ENCODE measurements at regions not wholly inside any gene's neighbourhood (a gene's known extent, or its start where the extent isn't known, plus 50 kb on each side); places are given as distances from the start of the nearest gene placed in this dataset.
"Not testable (repeated sequence)": the region's sequence is repeated elsewhere in the genome, so short reads cannot be mapped to it uniquely, and the experiment has no call there.

DNA sequence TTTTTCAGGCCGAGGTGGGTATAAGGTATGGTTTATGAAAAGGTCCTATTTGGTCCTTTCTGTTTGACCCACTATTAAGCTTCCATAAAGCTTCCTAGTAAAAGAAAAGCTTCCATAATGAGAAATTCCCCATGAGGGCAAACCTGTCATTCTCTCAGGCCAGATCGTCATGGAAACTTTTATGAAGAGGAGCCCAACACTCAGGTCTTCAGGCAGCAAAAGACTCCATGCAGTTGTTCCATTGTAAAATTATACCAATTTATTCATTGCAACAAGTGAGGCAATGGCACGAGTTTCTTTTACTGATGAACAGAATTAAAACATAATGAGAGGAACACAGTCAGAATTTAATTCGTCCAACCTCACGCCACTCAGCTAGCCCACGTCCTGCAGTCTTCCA is 188.6 kb downstream of the MTERF1 start:
- WGBS, 10 experiments: 33 to 100% (median 55%) methylated on average over 1 to 6 of the region's 6 CpGs; no CpG with 5 or more reads in 1 of the 10 experiments
- Histone ChIP-seq H3K27ac (no peak overlapping the region), H3K4me3 (no peak overlapping the region), H3K4me1 (replicated peaks in 1 of 2) (peaks cover 13 to 24% of the 10 kb centered on the region in 2 donors)
- in situ Hi-C loops (cut with MboI; ENCODE audit: low pct_unique_long_range_greater_than_20kb in 2 of 9, low sequenced_read_pairs in 9 of 9, unreplicated experiment in 9 of 9): no loop called here
- ATAC-seq (replicated peaks in 6 of 8): peak in 5 of 8 experiments; percentile 23 to 64 (median 58)

DNA sequence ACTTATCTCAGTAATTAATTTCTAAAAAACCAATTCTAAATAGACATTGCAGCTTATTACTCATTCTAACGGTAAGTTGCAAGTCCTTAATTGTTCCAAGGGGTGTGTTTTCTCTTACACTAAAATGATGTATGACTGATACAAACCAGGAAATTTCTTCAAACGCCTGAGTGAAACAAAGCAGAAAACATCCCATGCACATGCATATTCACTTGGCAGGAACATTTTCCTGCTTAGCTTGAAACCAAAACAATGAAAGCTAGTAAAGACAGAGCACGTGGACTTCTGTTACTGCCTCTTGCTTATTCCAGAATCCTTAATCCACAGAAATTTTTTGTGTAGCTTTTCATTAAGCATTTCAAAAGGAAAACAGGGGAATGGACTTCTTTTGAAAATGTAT is 187.7 kb downstream of the MTERF1 start:
- peaks cover 13 to 24% of the 10 kb centered on the region in 2 donors for H3K4me1 ChIP-seq (replicated peaks in 1 of 2)
- no peak overlapping the region for H3K4me3 ChIP-seq
- ATAC-seq (replicated peaks in 6 of 8): peak; percentile 24 to 92 (median 60)
- WGBS, 10 experiments: 0 to 54% (median 11%) methylated on average over 1 to 3 of the region's 3 CpGs
- in situ Hi-C loops (cut with MboI; ENCODE audit: low pct_unique_long_range_greater_than_20kb in 2 of 9, low sequenced_read_pairs in 9 of 9, unreplicated experiment in 9 of 9): no loop called here
- peak overlapping the region in 1 of 2 donors; percentile 29 for H3K27ac ChIP-seq

DNA sequence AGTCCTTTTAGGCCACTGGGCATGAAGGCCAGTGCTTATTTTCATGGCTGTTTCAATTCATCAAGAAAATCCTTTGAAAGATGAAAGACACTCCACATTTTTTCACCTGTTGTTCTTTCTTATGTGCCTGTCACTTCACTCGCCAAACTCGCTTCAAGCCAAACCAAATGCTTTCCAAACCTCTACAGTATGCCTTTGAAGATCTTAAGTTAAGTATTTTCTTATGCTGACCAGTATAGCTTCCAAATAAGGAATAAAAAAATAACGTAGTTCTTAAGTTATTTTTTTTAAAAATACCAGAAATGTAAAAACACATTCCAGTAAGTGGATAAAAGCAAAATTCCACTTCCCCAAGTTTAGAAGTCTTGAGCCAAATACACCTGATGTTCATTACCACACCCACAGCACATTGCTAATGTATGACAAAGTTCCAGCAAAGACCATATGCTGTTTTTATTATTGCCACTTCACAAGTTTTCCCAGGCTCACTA is 186.1 kb downstream of the MTERF1 start:
- no peak overlapping the region for H3K4me3 ChIP-seq
- 0 to 92% (median 72%) methylated on average over 1 to 3 of the region's 3 CpGs; no CpG with 5 or more reads in 1 of the 10 experiments for WGBS, 10 experiments
- H3K4me1 ChIP-seq (replicated peaks in 1 of 2): peaks cover 13 to 24% of the 10 kb centered on the region in 2 donors
- in situ Hi-C loops (cut with MboI; ENCODE audit: low pct_unique_long_range_greater_than_20kb in 2 of 9, low sequenced_read_pairs in 9 of 9, unreplicated experiment in 9 of 9): no loop called here
- H3K27ac ChIP-seq: no peak overlapping the region
- ATAC-seq (replicated peaks in 6 of 8): peak in 2 of 8 experiments; percentile 59 to 64

DNA sequence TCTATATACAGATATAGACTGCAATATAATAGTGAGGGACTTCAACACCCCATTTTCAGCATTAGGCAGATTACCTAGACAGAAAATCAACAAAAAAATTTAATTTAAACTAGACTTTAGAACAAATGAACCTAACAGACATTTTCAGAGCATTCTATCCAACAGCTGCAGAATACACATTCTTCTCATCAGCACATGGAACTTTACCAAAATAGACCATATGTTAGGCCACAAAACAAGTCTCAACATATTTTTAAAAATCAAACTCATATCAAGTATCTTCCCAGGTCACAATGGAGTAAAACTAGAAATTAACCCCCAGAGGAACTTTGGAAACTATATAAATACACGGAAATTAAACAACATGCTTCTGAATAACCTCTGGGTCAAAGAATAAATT is 169.6 kb downstream of the MTERF1 start:
- Histone ChIP-seq H3K27ac (no peak overlapping the region), H3K4me1 (replicated peaks in 1 of 2) (no peaks in the 10 kb centered on the region), H3K4me3 (no peak overlapping the region)
- no peak for ATAC-seq (replicated peaks in 6 of 8)
- 0 to 100% (median 78%) methylated on average over 1 of the region's 1 CpG for WGBS, 10 experiments
- in situ Hi-C loops (cut with MboI; ENCODE audit: low pct_unique_long_range_greater_than_20kb in 2 of 9, low sequenced_read_pairs in 9 of 9, unreplicated experiment in 9 of 9): no loop called here

DNA sequence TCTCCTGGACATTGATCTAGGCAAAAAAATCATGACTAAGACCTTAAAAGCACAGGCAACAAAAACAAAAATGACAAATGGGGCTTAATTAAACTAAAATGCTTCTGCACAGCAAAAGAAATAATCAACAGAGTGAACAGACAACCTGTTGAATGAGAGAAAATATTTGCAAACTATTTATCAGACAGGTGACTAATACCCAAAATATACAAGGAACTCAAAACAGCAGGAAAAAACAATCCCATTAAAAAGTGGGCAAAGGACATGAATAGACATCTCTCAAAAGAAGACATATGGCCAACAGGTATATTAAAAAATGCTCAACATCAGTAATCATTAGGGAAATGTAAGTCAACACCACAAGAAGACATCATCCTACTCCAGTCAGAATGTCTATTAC is 166.8 kb downstream of the MTERF1 start:
- Histone ChIP-seq H3K4me1 (replicated peaks in 1 of 2) (peaks cover 0 to 5% of the 10 kb centered on the region in 2 donors), H3K4me3 (no peak overlapping the region), H3K27ac (no peak overlapping the region)
- ATAC-seq (replicated peaks in 6 of 8): no peak
- in situ Hi-C loops (cut with MboI; ENCODE audit: low pct_unique_long_range_greater_than_20kb in 2 of 9, low sequenced_read_pairs in 9 of 9, unreplicated experiment in 9 of 9): no loop called here

DNA sequence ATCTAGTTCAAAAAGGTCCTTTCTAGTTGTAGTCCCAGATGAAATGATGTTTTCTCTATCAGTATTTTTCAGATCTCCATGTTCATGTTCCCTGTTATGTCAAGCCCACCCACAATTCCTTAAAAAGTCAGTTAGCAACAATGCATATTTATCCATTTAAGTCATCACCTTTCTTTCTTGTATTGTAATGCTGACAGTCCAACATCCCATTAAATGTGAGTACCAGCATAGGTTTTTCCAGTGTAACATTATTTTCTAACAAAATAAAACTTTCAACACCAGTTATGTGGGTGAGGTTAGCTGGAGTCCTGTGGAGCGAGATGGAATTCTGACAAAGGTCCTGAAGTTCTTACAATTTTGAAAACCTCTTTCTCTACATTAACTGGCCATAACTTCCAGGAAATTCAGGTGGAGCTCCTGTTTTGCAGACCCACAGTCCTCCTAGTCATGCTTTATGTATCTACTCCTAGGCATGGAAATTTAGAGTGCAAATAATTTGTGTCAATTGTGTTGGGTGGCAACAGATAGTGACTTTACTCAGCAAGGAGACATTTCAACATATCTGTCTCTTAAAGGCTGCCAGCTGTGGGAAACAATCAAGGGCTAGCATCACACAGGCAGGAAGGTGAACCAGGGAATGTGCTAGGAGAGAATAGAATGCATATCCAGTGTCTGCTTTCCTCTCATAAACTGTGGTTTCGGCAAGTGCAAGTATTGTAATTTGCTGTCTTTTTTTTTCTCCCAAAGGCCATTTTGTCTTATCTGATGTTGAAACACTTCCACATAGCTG is 162.6 kb downstream of the MTERF1 start:
- H3K4me1 ChIP-seq (replicated peaks in 1 of 2): peaks cover 0 to 8% of the 10 kb centered on the region in 2 donors
- 53 to 100% (median 89%) methylated on average over 1 to 2 of the region's 2 CpGs; no CpG with 5 or more reads in 2 of the 10 experiments for WGBS, 10 experiments
- no peak overlapping the region for H3K27ac ChIP-seq
- peak in 2 of 8 experiments; percentile 78 to 79 for ATAC-seq (replicated peaks in 6 of 8)
- in situ Hi-C loops (cut with MboI; ENCODE audit: low pct_unique_long_range_greater_than_20kb in 2 of 9, low sequenced_read_pairs in 9 of 9, unreplicated experiment in 9 of 9): no loop called here
- no peak overlapping the region for H3K4me3 ChIP-seq

DNA sequence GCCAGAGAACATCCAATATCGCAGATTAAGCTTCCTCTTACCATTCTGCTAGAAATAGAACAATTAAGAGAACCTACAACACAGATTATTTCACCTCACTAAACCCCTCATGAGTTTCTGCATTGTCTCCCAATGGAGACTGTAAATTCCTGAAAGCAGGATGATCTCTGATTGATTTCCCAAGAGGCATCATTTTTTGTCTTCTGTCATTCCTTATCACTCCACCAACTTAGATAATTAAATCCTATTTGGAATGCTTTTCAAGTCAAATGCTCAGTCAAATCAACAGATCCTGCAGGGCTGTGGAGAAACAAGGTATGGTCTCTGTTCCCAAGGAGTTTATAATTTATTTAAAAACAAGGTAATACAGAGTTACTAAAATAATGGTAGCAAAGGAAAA is 161.5 kb downstream of the MTERF1 start:
- in situ Hi-C loops (cut with MboI; ENCODE audit: low pct_unique_long_range_greater_than_20kb in 2 of 9, low sequenced_read_pairs in 9 of 9, unreplicated experiment in 9 of 9): no loop called here
- H3K27ac ChIP-seq: no peak overlapping the region
- WGBS, 10 experiments: 0 to 100% (median 56%) methylated on average over 1 of the region's 1 CpG; no CpG with 5 or more reads in 2 of the 10 experiments
- H3K4me3 ChIP-seq: no peak overlapping the region
- no peak for ATAC-seq (replicated peaks in 6 of 8)
- H3K4me1 ChIP-seq (replicated peaks in 1 of 2): peaks cover 0 to 8% of the 10 kb centered on the region in 2 donors

DNA sequence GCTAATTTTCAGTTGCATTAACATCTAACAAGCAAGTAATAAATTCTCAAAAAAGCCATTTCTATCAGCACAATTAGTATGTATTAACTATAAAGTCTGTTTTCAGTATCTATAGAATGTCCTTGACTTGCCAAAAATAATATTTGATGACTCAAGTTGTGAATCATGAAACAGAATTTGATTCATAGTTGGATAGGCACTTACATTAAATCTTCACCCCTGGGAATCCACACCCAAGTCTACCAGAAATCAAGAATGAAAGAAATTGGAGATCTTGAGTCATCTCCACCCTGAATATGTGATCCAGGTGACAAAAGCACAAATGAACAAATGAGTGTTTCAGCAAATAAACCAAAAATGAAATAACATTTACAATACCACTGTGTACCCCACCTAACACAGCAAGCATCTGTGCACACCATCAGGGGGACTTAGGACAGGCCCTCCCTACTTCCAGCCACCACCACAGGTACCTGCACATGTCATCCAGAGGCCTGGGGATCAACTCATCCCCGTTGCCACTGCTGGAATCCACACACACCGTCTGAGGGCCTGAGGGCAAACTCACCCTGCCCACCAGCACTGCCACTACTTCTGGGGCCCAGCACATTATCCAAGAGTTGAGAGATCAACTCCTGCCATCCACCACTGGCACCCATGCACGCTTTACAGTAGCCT is 160.1 kb downstream of the MTERF1 start:
- ATAC-seq (replicated peaks in 6 of 8): no peak
- H3K4me1 ChIP-seq (replicated peaks in 1 of 2): peaks cover 0 to 8% of the 10 kb centered on the region in 2 donors
- no peak overlapping the region for H3K4me3 ChIP-seq
- in situ Hi-C loops (cut with MboI; ENCODE audit: low pct_unique_long_range_greater_than_20kb in 2 of 9, low sequenced_read_pairs in 9 of 9, unreplicated experiment in 9 of 9): no loop called here
- H3K27ac ChIP-seq: no peak overlapping the region
- 52 to 93% (median 80%) methylated on average over 1 to 3 of the region's 3 CpGs; no CpG with 5 or more reads in 6 of the 10 experiments for WGBS, 10 experiments

DNA sequence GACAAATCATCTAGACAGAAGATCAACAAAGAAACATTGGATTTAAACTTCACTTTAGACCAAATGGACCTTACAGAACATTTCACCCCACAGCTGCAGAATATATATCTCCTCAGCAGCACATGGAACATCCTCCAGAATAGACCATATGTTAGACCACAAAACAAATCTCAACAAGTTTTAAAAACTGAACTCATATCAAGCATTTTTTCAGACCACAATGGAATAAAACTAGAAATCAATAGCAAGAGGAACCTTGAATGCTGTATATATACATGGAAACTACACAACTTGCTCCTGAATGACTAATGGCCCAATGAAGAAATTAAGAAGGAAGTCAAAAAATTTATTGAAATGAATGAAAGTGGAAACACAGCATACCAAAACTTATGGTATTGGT is 157.7 kb downstream of the MTERF1 start:
- Histone ChIP-seq H3K27ac (no peak overlapping the region), H3K4me3 (no peak overlapping the region), H3K4me1 (replicated peaks in 1 of 2) (peaks cover 0 to 8% of the 10 kb centered on the region in 2 donors)
- in situ Hi-C loops (cut with MboI; ENCODE audit: low pct_unique_long_range_greater_than_20kb in 2 of 9, low sequenced_read_pairs in 9 of 9, unreplicated experiment in 9 of 9): no loop called here
- no peak for ATAC-seq (replicated peaks in 6 of 8)

DNA sequence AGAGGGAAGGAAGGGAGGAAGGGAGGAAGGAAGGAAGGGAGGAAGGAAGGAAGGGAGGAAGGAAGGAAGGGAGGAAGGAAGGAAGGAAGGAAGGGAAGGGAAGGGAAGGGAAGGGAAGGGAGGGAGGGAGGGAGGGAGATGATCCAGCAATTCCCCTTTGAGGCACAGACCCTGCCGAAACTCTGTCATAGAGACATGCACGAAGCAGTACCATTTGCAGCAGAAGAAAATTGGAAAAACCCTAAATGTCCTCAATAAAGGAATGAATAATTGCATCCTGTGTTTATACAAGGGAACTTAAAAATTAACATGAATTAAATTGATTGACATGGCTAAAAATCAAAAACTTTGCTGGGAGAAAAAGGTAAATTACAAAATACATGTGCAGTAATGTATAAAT is 151.5 kb downstream of the MTERF1 start:
- H3K4me1 ChIP-seq (replicated peaks in 1 of 2); H3K4me3 ChIP-seq; in situ Hi-C loops (cut with MboI; ENCODE audit: low pct_unique_long_range_greater_than_20kb in 2 of 9, low sequenced_read_pairs in 9 of 9, unreplicated experiment in 9 of 9); H3K27ac ChIP-seq; ATAC-seq (replicated peaks in 6 of 8): not testable (repeated sequence)
- 50 to 100% (median 78%) methylated on average over 1 to 2 of the region's 2 CpGs; no CpG with 5 or more reads in 7 of the 10 experiments for WGBS, 10 experiments

DNA sequence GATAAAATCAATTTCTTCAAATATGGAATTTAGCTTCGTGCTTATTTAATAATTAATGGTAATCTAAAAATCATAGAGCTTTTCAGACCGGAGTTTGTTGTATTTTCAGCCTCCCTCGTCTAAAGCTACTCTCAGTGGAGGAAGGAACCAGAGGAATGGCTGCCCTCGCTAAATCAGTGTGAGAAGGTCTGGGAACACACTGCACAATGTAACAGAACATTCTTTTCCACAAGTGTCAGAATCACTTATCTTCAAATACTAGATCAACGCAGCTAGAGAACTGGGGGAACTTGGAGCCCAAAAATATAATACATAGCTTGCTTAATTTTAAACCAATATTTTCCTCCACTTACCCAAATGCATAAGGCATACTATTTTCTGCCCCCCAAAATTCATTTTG is 148.5 kb downstream of the MTERF1 start:
- Histone ChIP-seq H3K4me1 (replicated peaks in 1 of 2) (no peaks in the 10 kb centered on the region), H3K4me3 (no peak overlapping the region), H3K27ac (no peak overlapping the region)
- no peak for ATAC-seq (replicated peaks in 6 of 8)
- 0 to 93% (median 64%) methylated on average over 2 to 5 of the region's 5 CpGs for WGBS, 10 experiments
- in situ Hi-C loops (cut with MboI; ENCODE audit: low pct_unique_long_range_greater_than_20kb in 2 of 9, low sequenced_read_pairs in 9 of 9, unreplicated experiment in 9 of 9): no loop called here

DNA sequence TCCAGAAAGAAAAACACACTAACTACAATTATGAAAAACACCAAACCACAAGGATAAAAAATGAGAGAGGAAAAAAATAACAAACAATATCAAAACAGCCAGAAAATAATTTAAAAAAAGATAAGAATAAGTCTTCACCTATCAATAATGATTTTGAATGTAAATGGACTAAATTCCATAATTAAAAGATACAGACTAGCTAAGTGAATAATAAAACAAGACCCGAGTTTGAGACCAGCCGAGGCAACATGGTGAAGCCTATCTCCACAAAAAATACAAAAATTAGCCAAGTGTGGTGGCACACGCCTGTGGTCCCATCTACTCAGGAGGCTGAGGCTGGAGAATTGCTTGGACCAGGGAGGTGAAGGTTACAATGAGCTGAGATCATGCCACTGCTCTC is 131.1 kb downstream of the MTERF1 start:
- Histone ChIP-seq H3K4me3 (no peak overlapping the region), H3K27ac (no peak overlapping the region), H3K4me1 (replicated peaks in 1 of 2) (no peaks in the 10 kb centered on the region)
- 20 to 100% (median 83%) methylated on average over 1 to 3 of the region's 3 CpGs; no CpG with 5 or more reads in 1 of the 10 experiments for WGBS, 10 experiments
- in situ Hi-C loops (cut with MboI; ENCODE audit: low pct_unique_long_range_greater_than_20kb in 2 of 9, low sequenced_read_pairs in 9 of 9, unreplicated experiment in 9 of 9): no loop called here
- ATAC-seq (replicated peaks in 6 of 8): no peak

DNA sequence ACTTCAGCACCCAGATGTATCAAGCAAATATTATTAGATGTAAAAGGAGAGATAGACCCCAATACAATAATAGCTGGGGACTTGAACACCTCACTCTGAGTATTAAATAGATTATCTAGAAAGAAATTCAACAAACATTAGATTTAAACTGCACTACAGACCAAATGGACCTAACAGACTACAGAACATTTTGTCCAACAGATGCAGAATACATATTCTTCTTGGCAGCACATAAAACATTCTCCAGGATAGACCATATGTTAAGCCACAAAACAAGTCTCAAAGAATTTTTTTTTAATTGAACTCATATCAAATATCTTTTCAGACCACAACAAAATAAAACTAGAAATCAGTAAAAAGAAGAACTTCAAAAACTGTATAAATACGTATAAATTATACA is 130.4 kb downstream of the MTERF1 start:
- H3K4me3 ChIP-seq: no peak overlapping the region
- in situ Hi-C loops (cut with MboI; ENCODE audit: low pct_unique_long_range_greater_than_20kb in 2 of 9, low sequenced_read_pairs in 9 of 9, unreplicated experiment in 9 of 9): no loop called here
- no peak for ATAC-seq (replicated peaks in 6 of 8)
- H3K4me1 ChIP-seq (replicated peaks in 1 of 2): no peaks in the 10 kb centered on the region
- 31 to 100% (median 92%) methylated on average over 1 of the region's 1 CpG; no CpG with 5 or more reads in 1 of the 10 experiments for WGBS, 10 experiments
- no peak overlapping the region for H3K27ac ChIP-seq
